NCI-H2029 treated with DMSO at 0.1 percent for 48 hours (cell line): ENCODE measurements at regions not wholly inside any gene's neighbourhood (a gene's known extent, or its start where the extent isn't known, plus 50 kb on each side); places are given as distances from the start of the nearest gene placed in this dataset.

Experiments
- DNase-seq: peaks from one replicate; lab custom pipeline; 2025; lab: John Stamatoyannopoulos, UW

DNA sequence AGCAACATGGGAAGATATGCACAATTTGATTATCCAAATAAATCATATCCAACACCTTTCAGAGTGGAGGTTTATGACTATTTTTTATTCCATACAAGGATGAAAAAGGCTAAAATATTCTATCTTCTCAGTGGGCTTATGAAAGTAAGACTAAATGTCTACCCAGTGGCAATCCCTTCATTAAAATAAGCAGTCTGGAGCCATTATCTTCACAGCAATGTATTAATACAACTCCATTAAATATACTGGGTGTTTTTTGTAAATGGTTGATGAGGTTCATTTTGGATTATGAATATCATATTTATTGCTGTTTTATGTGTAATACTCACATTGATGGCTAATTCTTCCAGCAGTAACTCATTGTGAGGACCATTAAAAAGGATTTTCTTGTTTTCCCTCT is 352.7 kb upstream of the SOX11 start:
- no peak for DNase-seq

DNA sequence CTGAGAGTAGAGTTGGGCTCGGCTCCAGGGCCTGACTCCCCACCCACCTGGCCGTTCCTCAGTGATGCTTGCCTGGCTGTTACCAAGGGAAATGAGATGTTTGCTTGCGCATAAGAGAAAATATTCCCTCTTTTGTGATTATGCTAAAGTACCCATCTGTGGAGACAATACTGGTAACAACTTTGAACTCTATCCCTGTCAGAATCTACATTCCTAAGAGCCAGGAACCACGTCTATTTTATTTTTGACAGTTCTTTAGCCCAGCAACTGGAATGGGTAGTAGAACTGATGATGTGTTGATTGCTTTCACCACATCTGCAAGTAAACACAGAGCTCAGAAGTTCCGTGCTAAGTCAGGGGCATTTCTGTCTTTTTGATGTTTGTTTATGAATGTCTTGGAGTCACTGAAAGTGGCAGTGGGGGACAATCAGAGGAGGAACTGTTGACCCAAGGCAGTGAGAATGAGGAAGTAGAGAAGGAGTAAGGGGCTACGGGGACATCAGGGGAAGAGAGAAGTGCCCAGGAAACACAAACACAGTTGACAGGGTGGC is 348.3 kb upstream of the SOX11 start:
- DNase-seq: no peak

DNA sequence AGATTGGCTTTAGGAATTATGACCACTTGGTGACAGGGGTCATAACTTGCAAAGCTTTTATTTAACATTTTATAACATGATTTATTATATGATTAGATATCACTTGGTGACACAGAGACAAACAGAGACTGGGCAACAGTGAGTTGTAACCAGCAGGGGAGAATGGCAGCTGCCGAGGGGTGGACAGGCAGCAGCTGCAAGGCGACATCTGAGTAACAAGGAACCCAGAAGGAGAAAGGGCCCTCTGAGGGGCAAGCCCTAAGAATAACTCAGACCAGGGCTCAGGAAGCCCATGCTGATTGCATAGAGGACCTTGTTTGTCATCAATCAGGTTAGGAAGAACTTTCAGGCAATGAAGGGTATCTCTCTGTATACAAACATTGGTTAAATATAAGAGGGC is 339.9 kb upstream of the SOX11 start:
- DNase-seq: no peak

DNA sequence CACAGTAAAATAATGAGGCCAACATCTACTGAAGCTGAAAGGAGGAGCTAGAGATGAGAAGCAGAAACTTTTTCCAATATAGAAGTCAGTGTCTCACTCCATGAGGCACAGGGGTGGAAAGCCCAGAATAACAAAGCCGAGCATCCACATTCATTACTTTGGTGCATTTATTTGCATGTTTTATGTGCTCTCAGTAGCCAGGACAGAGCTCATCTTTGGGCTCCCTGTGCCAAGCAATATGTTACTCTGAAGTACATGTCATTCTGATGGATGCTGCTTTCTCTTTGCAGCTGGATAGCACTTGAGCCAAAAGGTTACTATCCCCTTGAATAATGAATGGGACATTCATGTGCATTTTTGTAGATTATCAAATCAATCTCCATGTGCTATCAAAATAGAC is 338.6 kb upstream of the SOX11 start:
- no peak for DNase-seq

DNA sequence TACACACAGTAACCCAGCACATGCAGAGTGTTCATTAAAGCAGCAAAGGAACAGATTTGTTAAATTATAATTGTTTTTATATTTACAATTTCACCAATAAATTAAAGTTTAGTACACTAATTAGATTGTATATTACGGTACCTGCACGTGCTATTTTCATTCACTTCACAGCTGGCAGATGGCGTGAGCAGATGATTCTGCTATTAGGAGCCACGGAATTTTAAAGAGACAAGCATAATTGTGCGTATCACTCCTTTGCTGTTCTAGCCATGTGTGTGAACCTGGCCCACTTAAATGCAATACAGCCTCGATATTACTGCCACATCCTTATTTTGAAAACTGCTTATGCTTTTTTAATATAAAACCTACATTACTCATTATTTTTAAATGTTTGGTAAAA is 332.8 kb upstream of the SOX11 start:
- DNase-seq: no peak

DNA sequence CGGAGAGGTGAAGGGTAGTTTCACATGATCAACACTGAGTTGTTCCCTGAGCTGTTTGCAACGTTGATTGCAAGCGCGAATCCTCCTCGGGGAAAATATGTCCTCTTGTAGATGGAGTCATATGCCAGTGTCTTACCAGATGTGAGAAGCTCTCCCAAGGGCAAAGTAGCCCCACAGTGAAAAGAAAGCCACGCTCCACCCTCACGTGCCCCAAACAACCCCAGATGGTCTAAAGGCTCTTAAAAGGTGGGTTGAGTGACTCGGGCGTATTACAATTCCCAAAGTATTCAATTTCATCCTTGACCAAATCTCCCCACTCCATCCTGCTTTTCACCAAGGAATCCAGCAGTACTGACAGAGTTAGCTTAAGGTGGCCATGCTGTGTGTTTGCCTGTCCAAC is 332.1 kb upstream of the SOX11 start:
- no peak for DNase-seq

- DNase-seq: no peak
These were observed 327.8 kb upstream of the SOX11 start for GRCh38 chr2:5364361-5364760.

DNA sequence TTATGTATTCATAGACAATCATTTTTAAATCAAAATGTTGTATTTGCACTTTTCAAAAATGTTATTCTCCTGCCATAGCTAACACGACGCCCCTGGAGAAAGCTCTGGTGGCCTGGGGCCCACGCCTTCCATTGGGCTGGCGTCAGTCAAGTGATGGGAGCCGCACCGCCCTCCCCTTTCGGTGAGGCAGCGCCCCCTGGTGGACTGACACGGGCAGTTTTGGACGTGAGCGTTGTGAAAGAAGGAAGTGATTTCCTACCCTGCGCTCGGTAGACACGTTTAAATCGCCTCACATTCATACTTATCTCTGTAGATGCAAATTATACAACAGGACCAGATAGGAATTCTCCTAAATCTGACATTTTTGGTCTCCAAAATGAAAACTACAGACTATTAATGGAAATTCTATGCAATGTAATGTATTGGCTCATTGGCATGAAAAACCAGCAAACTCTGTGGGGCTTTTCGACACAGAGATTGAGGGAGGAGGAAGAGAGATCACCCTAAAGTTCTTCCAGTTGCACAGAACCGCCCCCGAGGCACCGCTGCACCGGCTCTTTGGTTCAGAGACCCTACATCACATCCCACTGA is 326.2 kb upstream of the SOX11 start:
- peak; percentile 51 for DNase-seq

- DNase-seq: no peak
These were observed 324.9 kb upstream of the SOX11 start for GRCh38 chr2:5367321-5367720.

- DNase-seq: no peak
These were observed 323.9 kb upstream of the SOX11 start for GRCh38 chr2:5368263-5368662.

- DNase-seq: no peak
These were observed 322.7 kb upstream of the SOX11 start for GRCh38 chr2:5369510-5369909.

DNA sequence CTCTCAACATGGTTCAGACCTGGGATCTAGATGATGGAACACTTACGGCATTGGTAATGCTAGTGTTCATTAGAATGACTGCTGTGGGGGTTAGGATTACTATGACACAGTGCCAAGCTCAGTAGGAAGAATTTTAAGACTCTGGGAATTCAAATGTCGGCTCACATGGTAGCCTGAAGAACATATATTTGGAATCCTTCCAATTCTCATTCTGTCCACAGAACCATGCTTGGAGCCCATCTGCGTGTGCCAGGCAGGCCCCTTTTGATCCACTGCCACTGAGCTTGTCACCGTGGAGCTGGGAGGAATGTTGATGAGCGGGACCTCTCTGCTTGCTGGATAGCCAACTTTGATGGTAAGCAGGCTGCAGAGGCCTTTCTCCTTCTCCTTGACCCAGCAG is 322.0 kb upstream of the SOX11 start:
- DNase-seq: no peak

- DNase-seq: no peak
These were observed 320.0 kb upstream of the SOX11 start for GRCh38 chr2:5372141-5372540.

DNA sequence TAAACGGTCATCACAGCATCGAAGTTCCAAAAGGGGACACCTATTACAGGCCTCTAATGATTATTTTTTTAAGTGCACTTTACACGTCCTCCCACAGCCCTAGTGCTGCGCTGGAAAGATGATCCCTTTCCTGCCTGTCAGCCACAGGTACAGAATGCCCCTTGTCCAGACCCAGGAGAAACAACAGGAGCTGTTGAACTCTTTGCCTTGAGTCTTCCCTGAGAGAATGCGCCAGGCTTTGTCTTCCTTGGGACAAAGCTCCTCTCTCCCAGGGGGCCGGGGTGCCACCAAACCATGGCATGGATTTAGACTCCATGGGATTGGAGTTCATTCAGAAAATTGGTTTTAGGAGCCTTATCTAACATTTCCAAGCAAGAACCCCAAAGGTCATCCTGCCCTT is 319.0 kb upstream of the SOX11 start:
- no peak for DNase-seq

DNA sequence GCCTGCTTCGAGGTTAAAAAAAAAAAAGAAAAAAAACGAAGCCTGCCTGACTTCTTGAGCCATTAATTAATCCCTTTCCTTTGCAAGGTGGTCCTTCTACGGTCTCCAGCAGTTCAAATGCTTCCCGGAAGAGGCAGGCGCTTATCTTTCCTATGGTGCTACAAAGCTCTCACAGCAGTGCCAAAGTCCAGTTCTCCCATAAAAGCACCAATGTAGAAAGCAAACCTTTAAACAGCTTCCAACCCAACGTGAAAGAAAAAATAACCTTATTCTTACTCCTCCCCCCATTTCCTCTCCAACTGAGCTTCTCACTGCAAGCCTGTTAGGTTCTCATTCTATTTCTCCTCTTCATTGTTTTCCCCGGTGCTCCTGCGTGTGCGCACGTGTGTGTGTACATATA is 317.4 kb upstream of the SOX11 start:
- no peak for DNase-seq

GRCh38 chr2:5377323-5377722 is 314.9 kb upstream of the SOX11 start:
- DNase-seq: no peak

GRCh38 chr2:5379811-5380210 is 312.4 kb upstream of the SOX11 start:
- DNase-seq: no peak

- no peak for DNase-seq
These were observed 306.6 kb upstream of the SOX11 start for GRCh38 chr2:5385596-5385995.

DNA sequence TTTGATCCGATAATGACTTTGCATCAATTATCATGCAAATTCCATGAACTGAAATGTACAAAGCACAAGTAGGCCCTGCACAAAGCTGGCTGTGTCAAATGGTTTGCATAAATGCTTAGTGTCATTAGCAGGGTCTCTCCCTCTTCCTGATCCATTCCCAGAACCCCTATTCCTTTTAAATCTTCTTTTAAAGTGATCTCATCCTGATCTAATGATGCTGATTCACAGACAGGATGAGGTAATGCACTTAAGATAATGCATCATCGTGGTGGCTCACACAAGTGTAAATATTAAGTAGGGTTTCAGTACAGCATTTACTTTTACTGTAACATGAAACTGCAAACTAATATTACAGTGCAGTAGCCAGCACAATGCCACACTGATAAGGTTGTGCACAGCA is 304.8 kb upstream of the SOX11 start:
- DNase-seq: no peak

DNA sequence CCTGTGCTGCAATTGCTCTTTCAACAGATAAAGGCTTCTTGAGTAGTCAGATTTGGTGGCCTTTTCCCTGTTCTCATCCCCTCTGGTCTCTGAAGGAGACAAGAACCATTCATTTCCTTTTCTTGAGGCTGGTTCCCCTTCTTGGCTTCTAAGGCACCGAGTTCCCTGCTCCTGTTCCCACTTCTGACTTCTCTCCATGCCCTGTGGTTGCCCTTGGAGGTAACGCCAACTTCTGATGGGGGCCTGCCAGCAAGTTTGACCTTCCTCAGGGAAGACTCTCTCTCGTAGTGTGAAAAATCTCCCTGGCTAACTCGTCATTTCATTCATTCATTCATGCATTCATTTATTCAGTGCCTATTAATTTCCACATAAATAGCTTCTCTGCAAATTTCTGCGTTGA is 302.4 kb upstream of the SOX11 start:
- DNase-seq: no peak

DNA sequence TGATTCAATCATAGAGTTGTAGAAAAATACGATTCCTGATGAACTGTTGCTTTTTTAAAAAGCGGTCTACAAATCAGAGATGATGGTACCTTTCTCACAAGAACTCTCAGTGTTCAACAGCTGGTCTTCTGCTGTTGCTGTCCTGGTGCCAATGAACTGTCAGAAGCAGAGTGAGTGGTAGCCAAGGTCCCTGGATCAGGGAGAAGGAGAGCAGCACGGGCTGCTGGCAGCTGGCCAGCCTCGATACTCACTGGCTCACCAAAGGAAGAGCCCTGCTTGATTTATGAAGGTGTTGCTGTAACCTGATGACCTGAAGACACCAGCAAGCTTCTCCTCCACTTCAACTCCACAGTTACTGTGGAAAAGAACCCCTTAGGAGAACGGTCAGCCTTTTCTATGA is 300.8 kb upstream of the SOX11 start:
- DNase-seq: peak; percentile 47

DNA sequence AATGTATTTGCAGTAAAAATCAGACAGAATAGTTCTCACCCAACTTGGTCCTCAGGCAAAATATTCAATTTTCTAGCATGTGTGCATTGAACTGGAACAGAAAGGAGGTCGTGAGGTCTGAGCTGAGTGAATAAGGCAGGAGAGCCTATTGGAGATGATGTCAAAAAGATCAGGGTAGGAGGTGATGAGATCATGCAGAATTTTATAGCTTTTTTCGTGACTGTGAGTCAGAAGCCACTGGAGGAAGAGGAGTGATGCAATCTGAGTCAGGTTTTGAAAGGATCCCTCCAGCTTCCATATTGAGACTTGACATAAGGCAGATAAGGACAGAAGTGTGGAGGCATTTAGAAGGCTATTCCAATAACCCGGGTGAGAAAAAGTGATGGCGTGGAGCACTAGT is 299.5 kb upstream of the SOX11 start:
- DNase-seq: no peak

DNA sequence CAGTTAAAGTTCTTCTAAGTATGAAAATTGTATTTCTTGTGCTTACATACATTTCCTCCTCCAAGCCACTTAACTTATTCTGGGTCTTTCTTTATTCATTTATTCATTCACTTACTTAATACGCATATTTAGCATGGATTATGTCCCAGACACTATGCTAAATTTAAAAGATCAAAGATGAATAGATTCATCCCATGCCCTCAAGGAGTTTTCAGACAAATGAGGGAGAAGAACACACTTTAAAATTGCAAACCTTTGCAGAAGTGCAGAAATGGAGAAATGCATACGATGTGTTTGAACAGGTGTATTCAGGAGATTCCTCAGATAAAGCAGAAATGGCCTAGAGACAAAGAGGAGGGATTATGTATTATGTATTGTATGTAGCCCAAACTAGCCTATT is 298.7 kb upstream of the SOX11 start:
- no peak for DNase-seq

- DNase-seq: no peak
These were observed 298.0 kb upstream of the SOX11 start for GRCh38 chr2:5394223-5394622.
